ENCODE measurements at regions not wholly inside any gene's neighbourhood (a gene's known extent, or its start where the extent isn't known, plus 50 kb on each side); places are given as distances from the start of the nearest gene placed in this dataset.

DNA sequence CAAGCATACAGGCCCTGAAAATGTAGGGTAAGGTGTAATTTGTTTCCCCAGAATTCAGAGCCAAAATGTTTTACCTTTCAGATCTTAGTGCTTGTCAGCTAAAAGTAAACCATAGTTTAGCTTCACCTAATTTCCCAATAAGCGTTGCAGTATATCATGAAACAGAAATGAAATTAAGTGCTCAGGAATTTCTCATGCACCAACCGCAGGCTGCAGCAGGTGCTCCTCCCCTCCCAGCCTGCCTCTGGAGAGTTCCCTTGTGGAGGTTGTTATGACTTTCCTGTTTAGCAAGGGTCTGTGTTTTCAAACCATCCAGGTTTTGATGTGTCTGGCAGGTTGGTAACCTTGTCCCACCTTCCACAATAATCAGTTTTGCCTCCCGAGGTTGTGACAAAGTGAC is 118.5 kb downstream of the HLX start:
- Histone ChIP-seq H3K27me3 (ENCODE audit: insufficient read depth, low read depth, low read length) (no peaks in the 10 kb centered on the region), H3K27ac (ENCODE audit: low read length) (no peak overlapping the region), H3K36me3 (ENCODE audit: insufficient read depth, low read length) (no peaks in the 10 kb centered on the region), H3K4me2 (ENCODE audit: low read length) (no peak overlapping the region), H3K79me2 (replicated peaks; ENCODE audit: insufficient read depth, low read length) (no peaks in the 10 kb centered on the region), H3F3A (ENCODE audit: insufficient read depth, low read length, poor library complexity, severe bottlenecking) (no peaks in the 10 kb centered on the region), H4K20me1 (ENCODE audit: insufficient read depth) (no peaks in the 10 kb centered on the region), H3K9me3 (ENCODE audit: low read length) (no peaks in the 10 kb centered on the region), H2AFZ (ENCODE audit: low read depth, low read length) (no peak overlapping the region), H3K4me3 (ENCODE audit: low read length) (no peak overlapping the region), H3K9ac (ENCODE audit: low read length) (no peak overlapping the region), H3K9me2 (ENCODE audit: insufficient read depth, low read length) (no peaks in the 10 kb centered on the region)
- no peak for TF ChIP-seq RAD21 (conservative IDR thresholded peaks at IDR 0.05)
- no peak for TF ChIP-seq TAF1 (IDR thresholded peaks at IDR 0.05; ENCODE audit: low read depth)
- TF ChIP-seq, protein P1, sequence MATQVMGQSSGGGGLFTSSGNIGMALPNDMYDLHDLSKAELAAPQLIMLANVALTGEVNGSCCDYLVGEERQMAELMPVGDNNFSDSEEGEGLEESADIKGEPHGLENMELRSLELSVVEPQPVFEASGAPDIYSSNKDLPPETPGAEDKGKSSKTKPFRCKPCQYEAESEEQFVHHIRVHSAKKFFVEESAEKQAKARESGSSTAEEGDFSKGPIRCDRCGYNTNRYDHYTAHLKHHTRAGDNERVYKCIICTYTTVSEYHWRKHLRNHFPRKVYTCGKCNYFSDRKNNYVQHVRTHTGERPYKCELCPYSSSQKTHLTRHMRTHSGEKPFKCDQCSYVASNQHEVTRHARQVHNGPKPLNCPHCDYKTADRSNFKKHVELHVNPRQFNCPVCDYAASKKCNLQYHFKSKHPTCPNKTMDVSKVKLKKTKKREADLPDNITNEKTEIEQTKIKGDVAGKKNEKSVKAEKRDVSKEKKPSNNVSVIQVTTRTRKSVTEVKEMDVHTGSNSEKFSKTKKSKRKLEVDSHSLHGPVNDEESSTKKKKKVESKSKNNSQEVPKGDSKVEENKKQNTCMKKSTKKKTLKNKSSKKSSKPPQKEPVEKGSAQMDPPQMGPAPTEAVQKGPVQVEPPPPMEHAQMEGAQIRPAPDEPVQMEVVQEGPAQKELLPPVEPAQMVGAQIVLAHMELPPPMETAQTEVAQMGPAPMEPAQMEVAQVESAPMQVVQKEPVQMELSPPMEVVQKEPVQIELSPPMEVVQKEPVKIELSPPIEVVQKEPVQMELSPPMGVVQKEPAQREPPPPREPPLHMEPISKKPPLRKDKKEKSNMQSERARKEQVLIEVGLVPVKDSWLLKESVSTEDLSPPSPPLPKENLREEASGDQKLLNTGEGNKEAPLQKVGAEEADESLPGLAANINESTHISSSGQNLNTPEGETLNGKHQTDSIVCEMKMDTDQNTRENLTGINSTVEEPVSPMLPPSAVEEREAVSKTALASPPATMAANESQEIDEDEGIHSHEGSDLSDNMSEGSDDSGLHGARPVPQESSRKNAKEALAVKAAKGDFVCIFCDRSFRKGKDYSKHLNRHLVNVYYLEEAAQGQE (IDR thresholded peaks at IDR 0.05; ENCODE audit: borderline replicate concordance): no peak
- no peak for TF ChIP-seq POLR2AphosphoS5 (IDR thresholded peaks at IDR 0.05)
- no peak for TF ChIP-seq CTCF (IDR thresholded peaks at IDR 0.05; ENCODE audit: poor library complexity, severe bottlenecking)
- no peak for TF ChIP-seq SMC3 (conservative IDR thresholded peaks at IDR 0.05; ENCODE audit: poor library complexity)
- TF ChIP-seq EP300 (conservative IDR thresholded peaks at IDR 0.05; ENCODE audit: poor library complexity, severe bottlenecking): no peak
- no peak for TF ChIP-seq EZH2 (IDR thresholded peaks at IDR 0.05; ENCODE audit: borderline replicate concordance, insufficient read depth, low read length, poor library complexity, severe bottlenecking)
- TF ChIP-seq MXI1 (conservative IDR thresholded peaks at IDR 0.05; ENCODE audit: poor library complexity, severe bottlenecking): no peak

DNA sequence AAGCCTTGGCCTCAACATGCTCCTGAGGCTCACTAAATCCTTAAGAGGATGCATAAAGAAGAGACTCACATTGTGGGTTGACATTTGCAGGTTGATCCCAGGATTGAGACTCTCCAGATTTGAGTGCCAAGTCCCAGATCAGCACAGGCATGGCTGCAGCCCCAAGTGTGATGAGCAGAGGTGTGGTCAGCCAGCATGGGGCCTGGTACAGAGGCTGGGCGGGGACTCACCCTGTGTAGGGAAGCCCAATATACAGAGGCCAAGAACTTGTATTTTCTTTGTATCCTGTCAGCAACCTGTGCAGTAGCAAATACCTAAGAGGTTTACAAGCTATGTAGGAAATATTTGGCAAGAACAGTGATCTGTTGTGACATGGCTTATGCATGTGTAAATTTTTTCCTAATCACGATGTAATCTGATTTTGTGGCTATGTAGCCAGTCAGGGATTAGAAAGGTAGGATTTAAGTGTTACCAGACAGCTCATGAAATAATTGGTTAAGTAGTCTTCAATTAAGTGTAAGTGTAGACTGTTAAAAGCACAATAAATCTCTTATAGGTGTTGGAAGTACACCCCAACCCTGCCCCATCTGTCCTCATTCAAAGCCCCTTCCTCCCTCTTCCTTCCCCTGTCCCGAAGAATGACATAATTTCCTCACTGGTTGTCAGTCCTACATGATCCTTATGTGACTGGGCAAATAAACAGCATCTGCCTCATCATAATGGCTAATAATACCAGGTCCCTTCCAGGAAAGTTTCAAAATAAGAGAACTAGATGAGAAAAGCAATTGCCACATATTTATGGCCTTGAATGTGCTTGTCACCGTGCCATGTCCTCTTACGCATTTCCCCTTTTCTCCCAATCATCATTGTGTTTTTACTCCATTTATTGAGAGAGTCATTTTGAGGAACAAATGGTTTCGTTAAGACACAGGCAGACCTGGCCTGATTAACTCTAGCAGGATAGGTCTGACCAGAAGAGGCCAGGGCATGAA is 120.9 kb downstream of the HLX start:
- TF ChIP-seq RAD21 (conservative IDR thresholded peaks at IDR 0.05) (no peak), EZH2 (IDR thresholded peaks at IDR 0.05; ENCODE audit: borderline replicate concordance, insufficient read depth, low read length, poor library complexity, severe bottlenecking) (no peak), TAF1 (IDR thresholded peaks at IDR 0.05; ENCODE audit: low read depth) (no peak), EP300 (conservative IDR thresholded peaks at IDR 0.05; ENCODE audit: poor library complexity, severe bottlenecking) (no peak), CTCF (IDR thresholded peaks at IDR 0.05; ENCODE audit: poor library complexity, severe bottlenecking) (no peak), POLR2AphosphoS5 (IDR thresholded peaks at IDR 0.05) (no peak), SMC3 (conservative IDR thresholded peaks at IDR 0.05; ENCODE audit: poor library complexity) (no peak), MXI1 (conservative IDR thresholded peaks at IDR 0.05; ENCODE audit: poor library complexity, severe bottlenecking) (no peak)
- TF ChIP-seq, protein P1 (IDR thresholded peaks at IDR 0.05; ENCODE audit: borderline replicate concordance): no peak
- no peaks in the 10 kb centered on the region for H3K79me2 ChIP-seq (replicated peaks; ENCODE audit: insufficient read depth, low read length)
- H3F3A ChIP-seq (ENCODE audit: insufficient read depth, low read length, poor library complexity, severe bottlenecking): no peaks in the 10 kb centered on the region
- H3K36me3 ChIP-seq (ENCODE audit: insufficient read depth, low read length): no peaks in the 10 kb centered on the region
- no peak overlapping the region for H3K27ac ChIP-seq (ENCODE audit: low read length)
- no peak overlapping the region for H3K4me2 ChIP-seq (ENCODE audit: low read length)
- H3K27me3 ChIP-seq (ENCODE audit: insufficient read depth, low read depth, low read length): no peaks in the 10 kb centered on the region
- no peaks in the 10 kb centered on the region for H3K9me2 ChIP-seq (ENCODE audit: insufficient read depth, low read length)
- no peaks in the 10 kb centered on the region for H3K9me3 ChIP-seq (ENCODE audit: low read length)
- no peak overlapping the region for H2AFZ ChIP-seq (ENCODE audit: low read depth, low read length)
- no peak overlapping the region for H3K4me3 ChIP-seq (ENCODE audit: low read length)
- H3K9ac ChIP-seq (ENCODE audit: low read length): no peak overlapping the region
- no peaks in the 10 kb centered on the region for H4K20me1 ChIP-seq (ENCODE audit: insufficient read depth)
